Neural progenitor cell (in vitro differentiated cells): ENCODE measurements at regions not wholly inside any gene's neighbourhood (a gene's known extent, or its start where the extent isn't known, plus 50 kb on each side); places are given as distances from the start of the nearest gene placed in this dataset.

Experiments used
- CTCF ChIP-seq: fragments of 200-600 bp; sonication (generic); IDR thresholded peaks from 2 replicates; pipeline ENCODE4 v1.5.1; 2017; ENCODE audit warnings: antibody characterized with exemption, mild to moderate bottlenecking
- EZH2 ChIP-seq: fragments of 200-600 bp; sonication (generic); IDR thresholded peaks from 2 replicates; pipeline ENCODE4 v1.6.1; 2017; ENCODE audit warnings: antibody characterized with exemption, mild to moderate bottlenecking, moderate library complexity

GRCh38 chr10:4483811-4484210 is 342.2 kb upstream of the AKR1E2 start:
- TF ChIP-seq EZH2 = no peak
- no peak for TF ChIP-seq CTCF
